GM21367 (cell line): ENCODE measurements at regions not wholly inside any gene's neighbourhood (a gene's known extent, or its start where the extent isn't known, plus 50 kb on each side); places are given as distances from the start of the nearest gene placed in this dataset.
"Not testable (repeated sequence)": the region's sequence is repeated elsewhere in the genome, so short reads cannot be mapped to it uniquely, and the experiment has no call there.

Source experiments
- ATAC-seq: cut with Tn5 transposase; IDR thresholded peaks from one replicate; pipeline ENCODE4 v1.9.1; 2021; ENCODE audit not compliant: unreplicated experiment

- ATAC-seq, result no peak
Measured at GRCh38 chr18:39329496-39330275, 1764.1 kb upstream of the CELF4 start.

GRCh38 chr18:39326772-39327171 lies 1761.2 kb upstream of the CELF4 start:
- ATAC-seq, result no peak

DNA sequence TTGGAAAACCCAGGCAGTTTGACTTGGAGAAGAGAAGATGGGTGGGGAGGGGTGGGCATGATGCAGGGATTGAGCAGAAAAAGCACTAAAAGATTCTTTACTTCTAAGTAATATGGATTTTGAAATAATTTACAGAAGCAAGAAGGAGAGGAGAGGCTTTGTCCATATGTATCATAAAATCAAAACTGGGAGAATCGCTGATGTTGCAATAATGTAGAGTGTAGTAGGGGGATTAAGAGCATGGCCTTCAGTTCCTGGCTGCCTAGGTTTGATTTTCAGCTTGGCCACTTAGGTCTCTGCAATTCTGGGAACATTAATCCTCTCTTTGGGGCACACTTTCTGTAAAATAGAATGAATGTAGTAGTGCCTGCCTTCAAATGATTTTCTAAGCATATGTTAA lies 1760.4 kb upstream of the CELF4 start:
- no peak for ATAC-seq

- ATAC-seq, result no peak
Measured at GRCh38 chr18:39319141-39319540, 1753.5 kb upstream of the CELF4 start.

- no peak for ATAC-seq
Measured at GRCh38 chr18:39318462-39318861, 1752.9 kb upstream of the CELF4 start.

GRCh38 chr18:39318008-39318407 lies 1752.4 kb upstream of the CELF4 start:
- no peak for ATAC-seq

DNA sequence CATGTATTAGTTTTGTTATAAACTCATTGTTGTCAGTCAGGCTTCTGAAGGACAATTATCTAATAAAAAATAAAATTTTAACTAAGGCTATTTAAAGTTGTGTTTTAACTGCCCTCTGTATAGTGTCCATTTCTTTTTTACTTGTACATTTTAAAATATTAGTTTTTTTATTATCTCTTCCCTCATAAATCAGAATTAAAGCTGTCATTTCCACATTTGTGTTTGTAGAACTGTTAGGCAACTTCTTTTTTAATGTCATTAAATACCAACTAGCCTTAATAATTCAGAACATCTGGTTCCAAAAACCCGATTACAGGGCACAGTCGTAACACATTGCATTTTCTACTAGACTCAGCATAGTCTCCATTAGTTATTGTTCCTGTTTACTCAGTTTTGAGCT lies 1749.0 kb upstream of the CELF4 start:
- no peak for ATAC-seq

GRCh38 chr18:39313992-39314391 lies 1748.4 kb upstream of the CELF4 start:
- ATAC-seq, result no peak

- no peak for ATAC-seq
Measured at GRCh38 chr18:39311111-39311712, 1745.6 kb upstream of the CELF4 start.

GRCh38 chr18:39308931-39309521 lies 1743.4 kb upstream of the CELF4 start:
- ATAC-seq, result not testable (repeated sequence)

DNA sequence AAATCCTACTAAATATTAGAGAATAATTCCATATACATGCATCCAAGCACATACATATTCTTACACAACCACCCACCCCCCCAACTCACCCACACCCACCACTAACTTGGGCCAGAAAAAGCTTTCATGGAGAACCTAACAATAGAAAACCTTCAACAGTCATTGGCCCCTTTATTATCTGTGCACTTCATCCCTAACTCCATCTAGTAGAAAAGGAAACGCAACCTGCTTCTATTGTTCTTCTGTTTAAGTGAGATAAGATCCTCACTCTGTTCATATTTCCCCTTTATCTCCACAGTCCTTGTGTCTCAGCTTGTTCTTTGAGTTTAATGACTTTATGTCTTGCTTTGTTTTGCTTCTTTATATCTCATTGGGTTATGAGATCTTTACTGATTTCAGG lies 1740.2 kb upstream of the CELF4 start:
- ATAC-seq, result no peak

DNA sequence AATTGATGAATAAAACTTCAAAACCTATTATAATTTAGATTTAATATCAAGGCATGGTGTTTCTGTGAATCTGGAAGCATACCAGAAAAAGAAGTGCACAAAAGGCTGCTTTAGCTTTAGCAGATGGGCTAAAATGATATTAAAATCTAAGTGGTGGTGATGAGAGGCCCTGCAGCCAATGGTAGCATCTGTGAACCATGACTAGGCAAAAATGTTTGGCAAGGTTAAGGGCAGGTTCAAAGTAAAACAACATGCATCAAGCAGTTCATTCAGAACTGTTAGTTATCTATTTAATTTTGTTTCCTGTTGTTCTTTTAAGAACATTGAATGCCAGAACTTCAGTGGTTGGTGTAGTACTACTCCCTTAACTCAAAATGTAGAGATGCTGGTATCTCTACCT lies 1736.9 kb upstream of the CELF4 start:
- ATAC-seq, result no peak

- no peak for ATAC-seq
Measured at GRCh38 chr18:39299152-39299551, 1733.6 kb upstream of the CELF4 start.

DNA sequence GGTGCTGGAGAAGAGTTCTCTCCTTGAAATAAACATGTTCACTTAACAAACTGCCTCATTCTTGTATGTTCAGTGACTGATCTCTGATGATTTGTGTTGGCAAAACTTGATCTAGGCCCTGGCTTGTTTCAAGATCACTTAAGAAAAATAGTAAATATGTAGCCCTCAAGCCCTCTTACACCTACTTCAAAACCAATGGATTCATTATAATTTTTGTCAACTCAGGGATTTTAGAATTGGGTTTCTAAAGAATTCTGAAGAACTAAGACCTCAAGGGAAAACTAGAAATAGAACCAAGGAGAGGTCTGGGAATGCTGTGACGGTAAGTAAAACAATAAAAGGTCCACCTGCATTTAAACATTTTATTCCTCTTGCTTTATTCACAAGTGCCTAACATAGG lies 1731.6 kb upstream of the CELF4 start:
- ATAC-seq, result no peak

DNA sequence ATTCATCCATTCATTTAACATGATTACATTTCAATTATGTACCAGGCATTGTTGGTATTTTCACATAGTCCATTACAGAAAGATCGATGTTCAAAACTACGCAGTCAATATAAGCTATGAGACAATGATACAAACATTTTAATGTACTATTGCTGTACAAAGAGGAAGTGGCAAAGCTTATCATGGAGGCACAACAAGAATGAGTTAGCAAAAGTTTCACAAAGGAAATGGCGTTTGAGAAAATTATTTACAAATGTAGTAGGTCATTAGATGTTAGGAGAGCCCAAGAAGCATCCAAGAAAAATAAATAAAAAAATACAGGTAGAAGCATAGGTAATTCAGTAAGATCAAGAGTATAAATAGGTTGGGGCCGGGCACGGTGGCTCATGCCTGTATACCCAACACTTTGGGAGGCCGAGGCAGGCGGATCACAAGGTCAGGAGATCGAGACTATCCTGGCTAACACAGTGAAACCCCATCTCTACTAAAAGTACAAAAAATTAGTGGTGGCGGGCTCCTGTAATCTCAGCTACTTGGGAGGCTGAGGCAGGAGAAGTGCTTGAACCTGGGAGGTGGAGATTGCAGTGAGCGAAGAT lies 1730.8 kb upstream of the CELF4 start:
- ATAC-seq, result no peak

DNA sequence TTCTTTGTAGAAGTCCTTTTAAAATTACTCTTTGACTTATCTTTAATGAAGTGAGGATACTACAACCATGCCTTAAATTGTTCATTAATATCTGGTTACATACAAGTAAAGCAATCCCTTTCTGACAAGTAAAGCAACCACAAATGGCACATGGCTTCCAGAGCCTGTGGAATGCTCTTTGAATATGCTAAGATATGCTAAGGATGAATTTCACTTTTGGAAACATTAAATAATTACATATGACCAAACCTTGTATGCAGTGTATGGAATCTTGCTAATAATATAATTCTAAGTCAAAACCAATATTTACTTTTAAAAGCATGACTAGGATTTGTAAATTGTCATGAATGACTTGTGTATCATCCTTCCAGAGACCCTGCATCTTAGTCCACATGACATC lies 1711.2 kb upstream of the CELF4 start:
- ATAC-seq, result no peak

DNA sequence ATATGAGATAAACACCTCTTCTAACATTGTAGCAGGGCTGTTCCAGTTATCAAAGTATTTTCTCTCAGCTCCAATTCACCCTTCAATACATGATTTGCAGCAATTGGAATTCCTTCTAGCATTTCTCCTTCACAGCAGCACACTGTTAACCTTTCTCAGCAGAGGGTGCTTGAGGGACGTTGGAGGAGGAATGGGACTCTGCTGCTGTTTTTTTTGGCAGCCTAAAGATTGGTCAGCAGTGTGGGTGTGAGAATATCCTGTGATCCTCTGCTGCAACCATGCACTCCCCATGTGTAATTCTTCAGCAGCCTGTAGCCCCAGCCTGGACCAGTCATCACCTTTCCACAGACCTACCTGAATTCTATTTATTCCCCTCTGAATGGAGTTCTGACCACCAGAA lies 1708.9 kb upstream of the CELF4 start:
- ATAC-seq, result no peak

DNA sequence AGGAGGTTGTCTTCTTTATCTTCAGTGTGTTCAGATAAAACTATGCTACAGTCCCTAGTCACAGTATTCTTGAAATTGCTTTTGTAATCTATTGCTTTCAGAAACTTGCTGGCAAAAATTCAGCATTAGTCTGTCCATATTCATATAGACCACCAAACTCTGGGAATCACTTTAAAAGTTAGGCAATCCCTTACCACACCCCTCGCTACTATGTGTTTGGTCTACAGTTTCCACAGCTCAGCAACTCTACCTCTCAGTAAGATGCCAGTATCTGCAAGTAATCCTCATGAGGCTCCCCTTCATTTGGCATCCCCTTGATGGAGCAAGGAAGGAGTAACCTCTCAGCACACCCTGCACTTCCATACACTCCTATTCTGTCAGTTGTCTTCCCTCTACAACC lies 1706.6 kb upstream of the CELF4 start:
- ATAC-seq, result no peak

GRCh38 chr18:39271654-39272053 lies 1706.1 kb upstream of the CELF4 start:
- no peak for ATAC-seq

- no peak for ATAC-seq
Measured at GRCh38 chr18:39260565-39260964, 1695.0 kb upstream of the CELF4 start.

- no peak for ATAC-seq
Measured at GRCh38 chr18:39259736-39260135, 1694.1 kb upstream of the CELF4 start.

GRCh38 chr18:39244242-39244641 lies 1678.6 kb upstream of the CELF4 start:
- no peak for ATAC-seq
